ENCODE measurements at regions not wholly inside any gene's neighbourhood (a gene's known extent, or its start where the extent isn't known, plus 50 kb on each side); places are given as distances from the start of the nearest gene placed in this dataset.
"Not testable (repeated sequence)": the region's sequence is repeated elsewhere in the genome, so short reads cannot be mapped to it uniquely, and the experiment has no call there.

DNA sequence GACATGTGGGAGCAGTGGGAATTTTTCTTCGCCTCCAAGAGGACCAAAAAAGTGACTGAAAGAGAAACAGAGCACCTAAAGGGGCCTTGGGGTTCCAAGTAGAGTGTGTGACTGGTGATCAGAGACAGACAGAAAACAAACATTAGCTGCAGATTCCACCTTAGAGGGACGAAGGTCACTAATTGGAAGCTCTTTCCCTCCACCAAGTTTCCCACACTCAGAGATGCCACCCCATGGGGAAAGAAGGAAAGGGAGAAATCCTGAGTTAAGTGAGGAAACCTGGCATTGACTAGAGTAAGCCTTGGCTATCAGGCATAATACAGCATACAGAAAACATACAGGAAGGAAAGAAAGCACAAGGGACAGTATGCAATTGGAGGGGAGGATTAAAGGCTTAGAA, 90.9 kb downstream of the HNRNPD start:
- H3K4me1 ChIP-seq (ENCODE audit: control insufficient read depth, extremely low read depth, insufficient read depth, low read length), result no peaks in the 10 kb centered on the region
- FAIRE-seq, result no peak

DNA sequence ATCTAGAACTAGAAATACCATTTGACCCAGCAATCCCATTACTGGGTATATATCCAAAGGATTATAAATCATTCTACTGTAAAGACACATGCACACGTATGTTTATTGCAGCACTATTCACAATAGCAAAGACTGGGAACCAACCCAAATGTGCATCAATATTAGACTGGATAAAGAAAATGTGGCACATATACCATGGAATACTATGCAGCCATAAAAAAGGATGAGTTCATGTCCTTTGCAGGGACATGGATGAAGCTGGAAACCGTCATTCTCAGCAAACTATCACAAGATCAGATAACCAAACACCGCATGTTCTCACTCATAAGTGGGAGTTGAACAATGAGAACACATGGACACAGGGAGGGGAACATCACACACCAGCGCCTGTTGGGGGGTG, 94.2 kb downstream of the HNRNPD start:
- H3K4me3 ChIP-seq (ENCODE audit: control insufficient read depth in 2 of 3, extremely low read depth in 1 of 3, insufficient read depth in 2 of 3, low read depth in 1 of 3, low read length in 3 of 3); FAIRE-seq; H3K9me3 ChIP-seq (ENCODE audit: control insufficient read depth, low read depth, low read length); dilution Hi-C loops (cut with MboI; ENCODE audit: extremely low pct_ligation_motif_present, low sequenced_read_pairs); H3K27ac ChIP-seq (ENCODE audit: control insufficient read depth, insufficient read depth, low read length); H3K4me2 ChIP-seq (ENCODE audit: control insufficient read depth, extremely low read depth, insufficient read depth, low read depth, low read length); H3K4me1 ChIP-seq (ENCODE audit: control insufficient read depth, extremely low read depth, insufficient read depth, low read length); H3K79me2 ChIP-seq (ENCODE audit: control insufficient read depth, insufficient read depth, low read length); H3K36me3 ChIP-seq (ENCODE audit: control insufficient read depth in 2 of 2, extremely low read depth in 1 of 2, insufficient read depth in 2 of 2, low read length in 2 of 2); H4K20me1 ChIP-seq (ENCODE audit: control insufficient read depth, extremely low read depth, insufficient read depth, low read length); DNase-seq (ENCODE audit: low read depth, low spot score); H3K9ac ChIP-seq (ENCODE audit: control insufficient read depth, extremely low read depth, insufficient read depth, low read length); H3K27me3 ChIP-seq (ENCODE audit: control insufficient read depth, extremely low read depth, insufficient read depth, low read length); H3K9me1 ChIP-seq (ENCODE audit: control insufficient read depth, extremely low read depth, insufficient read depth, low read length); H2AFZ ChIP-seq (ENCODE audit: control insufficient read depth, low read length): not testable (repeated sequence)

More for the DNA sequence above, 90.9 kb downstream of the HNRNPD start:
- dilution Hi-C loops (cut with MboI; ENCODE audit: extremely low pct_ligation_motif_present, low sequenced_read_pairs), result no loop called here
- H3K4me2 ChIP-seq (ENCODE audit: control insufficient read depth, extremely low read depth, insufficient read depth, low read depth, low read length), result no peak overlapping the region
- no peaks in the 10 kb centered on the region for H3K36me3 ChIP-seq (ENCODE audit: control insufficient read depth in 2 of 2, extremely low read depth in 1 of 2, insufficient read depth in 2 of 2, low read length in 2 of 2)
- no peak overlapping the region for H2AFZ ChIP-seq (ENCODE audit: control insufficient read depth, low read length)
- H3K9me3 ChIP-seq (ENCODE audit: control insufficient read depth, low read depth, low read length), result no peaks in the 10 kb centered on the region
- DNase-seq (ENCODE audit: low read depth, low spot score), result no peak
- H3K9me1 ChIP-seq (ENCODE audit: control insufficient read depth, extremely low read depth, insufficient read depth, low read length), result no peaks in the 10 kb centered on the region
- TF ChIP-seq, protein P1, sequence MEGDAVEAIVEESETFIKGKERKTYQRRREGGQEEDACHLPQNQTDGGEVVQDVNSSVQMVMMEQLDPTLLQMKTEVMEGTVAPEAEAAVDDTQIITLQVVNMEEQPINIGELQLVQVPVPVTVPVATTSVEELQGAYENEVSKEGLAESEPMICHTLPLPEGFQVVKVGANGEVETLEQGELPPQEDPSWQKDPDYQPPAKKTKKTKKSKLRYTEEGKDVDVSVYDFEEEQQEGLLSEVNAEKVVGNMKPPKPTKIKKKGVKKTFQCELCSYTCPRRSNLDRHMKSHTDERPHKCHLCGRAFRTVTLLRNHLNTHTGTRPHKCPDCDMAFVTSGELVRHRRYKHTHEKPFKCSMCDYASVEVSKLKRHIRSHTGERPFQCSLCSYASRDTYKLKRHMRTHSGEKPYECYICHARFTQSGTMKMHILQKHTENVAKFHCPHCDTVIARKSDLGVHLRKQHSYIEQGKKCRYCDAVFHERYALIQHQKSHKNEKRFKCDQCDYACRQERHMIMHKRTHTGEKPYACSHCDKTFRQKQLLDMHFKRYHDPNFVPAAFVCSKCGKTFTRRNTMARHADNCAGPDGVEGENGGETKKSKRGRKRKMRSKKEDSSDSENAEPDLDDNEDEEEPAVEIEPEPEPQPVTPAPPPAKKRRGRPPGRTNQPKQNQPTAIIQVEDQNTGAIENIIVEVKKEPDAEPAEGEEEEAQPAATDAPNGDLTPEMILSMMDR (optimal IDR thresholded peaks at IDR 0.05 in 1 of 3, IDR thresholded peaks at IDR 0.05 in 1 of 3, conservative IDR thresholded peaks at IDR 0.05 in 1 of 3; ENCODE audit: extremely low read depth in 1 of 3, insufficient read depth in 2 of 3, low read length in 3 of 3), result no peak
- TF ChIP-seq EZH2 (IDR thresholded peaks at IDR 0.05; ENCODE audit: low read length), result no peak
- no peaks in the 10 kb centered on the region for H3K79me2 ChIP-seq (ENCODE audit: control insufficient read depth, insufficient read depth, low read length)
- H3K27me3 ChIP-seq (ENCODE audit: control insufficient read depth, extremely low read depth, insufficient read depth, low read length), result no peaks in the 10 kb centered on the region
- H3K9ac ChIP-seq (ENCODE audit: control insufficient read depth, extremely low read depth, insufficient read depth, low read length), result no peak overlapping the region
- H4K20me1 ChIP-seq (ENCODE audit: control insufficient read depth, extremely low read depth, insufficient read depth, low read length), result no peaks in the 10 kb centered on the region
- no peak overlapping the region for H3K4me3 ChIP-seq (ENCODE audit: control insufficient read depth in 2 of 3, extremely low read depth in 1 of 3, insufficient read depth in 2 of 3, low read depth in 1 of 3, low read length in 3 of 3)
- no peak overlapping the region for H3K27ac ChIP-seq (ENCODE audit: control insufficient read depth, insufficient read depth, low read length)

DNA sequence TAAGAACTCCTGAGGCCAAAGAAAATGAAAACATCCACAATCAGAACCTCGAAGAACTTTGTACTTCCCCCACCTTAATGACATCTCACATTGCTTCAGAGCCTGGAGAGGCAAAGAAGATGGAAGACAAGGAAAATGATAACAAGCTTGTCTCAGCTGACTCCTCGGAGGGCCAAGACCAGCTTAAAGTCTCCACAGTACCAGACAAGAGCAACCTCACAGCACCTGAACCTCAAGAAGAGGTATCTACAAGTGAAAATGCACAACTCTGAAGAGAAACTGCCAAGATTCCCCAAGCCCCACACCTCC, 97.5 kb downstream of the HNRNPD start:
- FAIRE-seq, result no peak
- Histone ChIP-seq H3K27ac (ENCODE audit: control insufficient read depth, insufficient read depth, low read length) (no peak overlapping the region), H3K79me2 (ENCODE audit: control insufficient read depth, insufficient read depth, low read length) (no peaks in the 10 kb centered on the region), H3K9me1 (ENCODE audit: control insufficient read depth, extremely low read depth, insufficient read depth, low read length) (no peaks in the 10 kb centered on the region), H3K4me1 (ENCODE audit: control insufficient read depth, extremely low read depth, insufficient read depth, low read length) (no peaks in the 10 kb centered on the region), H3K9me3 (ENCODE audit: control insufficient read depth, low read depth, low read length) (no peaks in the 10 kb centered on the region), H3K4me3 (ENCODE audit: control insufficient read depth in 2 of 3, extremely low read depth in 1 of 3, insufficient read depth in 2 of 3, low read depth in 1 of 3, low read length in 3 of 3) (no peak overlapping the region), H3K9ac (ENCODE audit: control insufficient read depth, extremely low read depth, insufficient read depth, low read length) (no peak overlapping the region), H3K27me3 (ENCODE audit: control insufficient read depth, extremely low read depth, insufficient read depth, low read length) (no peaks in the 10 kb centered on the region), H3K36me3 (ENCODE audit: control insufficient read depth in 2 of 2, extremely low read depth in 1 of 2, insufficient read depth in 2 of 2, low read length in 2 of 2) (no peaks in the 10 kb centered on the region), H2AFZ (ENCODE audit: control insufficient read depth, low read length) (no peak overlapping the region), H4K20me1 (ENCODE audit: control insufficient read depth, extremely low read depth, insufficient read depth, low read length) (no peaks in the 10 kb centered on the region), H3K4me2 (ENCODE audit: control insufficient read depth, extremely low read depth, insufficient read depth, low read depth, low read length) (no peak overlapping the region)
- dilution Hi-C loops (cut with MboI; ENCODE audit: extremely low pct_ligation_motif_present, low sequenced_read_pairs), result no loop called here
- no peak for DNase-seq (ENCODE audit: low read depth, low spot score)
- no peak for TF ChIP-seq EZH2 (IDR thresholded peaks at IDR 0.05; ENCODE audit: low read length)
- TF ChIP-seq, protein P1 (optimal IDR thresholded peaks at IDR 0.05 in 1 of 3, IDR thresholded peaks at IDR 0.05 in 1 of 3, conservative IDR thresholded peaks at IDR 0.05 in 1 of 3; ENCODE audit: extremely low read depth in 1 of 3, insufficient read depth in 2 of 3, low read length in 3 of 3), result no peak

Data from keratinocyte (primary cell).